GM12891 (cell line): ENCODE measurements at regions not wholly inside any gene's neighbourhood (a gene's known extent, or its start where the extent isn't known, plus 50 kb on each side); places are given as distances from the start of the nearest gene placed in this dataset.

Experiments
- POLR2A ChIP-seq: IDR thresholded peaks from 2 replicates; pipeline ENCODE4 v1.6.1; 2011; ENCODE audit warnings: low read depth, low read length, control low read depth
- POLR2AphosphoS5 ChIP-seq: IDR thresholded peaks from 2 replicates; pipeline ENCODE4 v1.6.1; 2011; ENCODE audit warnings: low read depth, low read length, control low read depth

GRCh38 chr2:190742431-190742830 lies 93.5 kb downstream of the NAB1 start:
- TF ChIP-seq POLR2AphosphoS5 = no peak
- no peak for TF ChIP-seq POLR2A
